PFSK-1 (cell line): ENCODE measurements at regions not wholly inside any gene's neighbourhood (a gene's known extent, or its start where the extent isn't known, plus 50 kb on each side); places are given as distances from the start of the nearest gene placed in this dataset.

ENCODE experiments used
- FOXP2 ChIP-seq: optimal IDR thresholded peaks from 2 replicates; pipeline ENCODE3; 2011; ENCODE audit warnings: borderline replicate concordance, control low read depth, inconsistent platforms; ENCODE audit not compliant: insufficient read depth; ENCODE audit errors: extremely low read length, extremely low read depth
- POLR2AphosphoS5 ChIP-seq: IDR thresholded peaks from 2 replicates; pipeline ENCODE4 v1.6.1; 2012; ENCODE audit warnings: low read depth, mild to moderate bottlenecking, control low read depth, low read length, moderate library complexity
- SIN3A ChIP-seq: IDR thresholded peaks from 2 replicates; pipeline ENCODE4 v1.6.1; 2012; ENCODE audit warnings: mild to moderate bottlenecking, low read length, moderate library complexity, borderline replicate concordance; ENCODE audit not compliant: insufficient read depth
- TAF1 ChIP-seq: IDR thresholded peaks from 2 replicates; pipeline ENCODE4 v1.6.1; 2012; ENCODE audit warnings: low read length, control low read depth, borderline replicate concordance; ENCODE audit not compliant: insufficient read depth
- TF ChIP-seq, protein P1 (sequence below), 2 experiments: IDR thresholded peaks; 2 replicates each; pipeline versions ENCODE4 v1.6.1 to v1.8.0; 2011 to 2012; ENCODE audit warnings: low read depth in 2 of 2, low read length in 2 of 2, control low read depth in 1 of 2, inconsistent platforms in 1 of 2, mild to moderate bottlenecking in 1 of 2, moderate library complexity in 1 of 2; ENCODE audit not compliant: insufficient read depth in 1 of 2

DNA sequence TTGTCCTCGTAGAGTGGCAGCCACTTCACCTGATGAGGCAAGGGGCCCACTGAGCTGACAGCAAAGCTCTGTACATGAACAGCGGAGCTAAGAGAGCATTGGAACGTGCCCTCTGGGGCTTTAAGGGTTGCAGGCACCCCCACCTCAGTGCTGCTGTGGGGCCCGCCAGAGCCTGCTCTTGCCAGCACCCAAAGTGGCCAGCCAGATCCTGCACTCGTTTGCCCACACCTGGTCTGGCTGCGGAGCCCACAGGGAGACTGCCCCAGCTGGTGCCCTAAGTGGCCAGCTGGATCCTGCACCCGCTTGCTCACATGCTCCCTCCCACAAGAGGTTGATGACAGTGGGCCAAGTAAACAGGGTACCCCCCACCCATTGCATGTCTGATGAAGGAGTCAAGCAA lies 783.4 kb upstream of the MIR17HG start:
- TF ChIP-seq POLR2AphosphoS5 (no peak), TAF1 (no peak), SIN3A (no peak), FOXP2 (no peak)
- TF ChIP-seq, protein P1, sequence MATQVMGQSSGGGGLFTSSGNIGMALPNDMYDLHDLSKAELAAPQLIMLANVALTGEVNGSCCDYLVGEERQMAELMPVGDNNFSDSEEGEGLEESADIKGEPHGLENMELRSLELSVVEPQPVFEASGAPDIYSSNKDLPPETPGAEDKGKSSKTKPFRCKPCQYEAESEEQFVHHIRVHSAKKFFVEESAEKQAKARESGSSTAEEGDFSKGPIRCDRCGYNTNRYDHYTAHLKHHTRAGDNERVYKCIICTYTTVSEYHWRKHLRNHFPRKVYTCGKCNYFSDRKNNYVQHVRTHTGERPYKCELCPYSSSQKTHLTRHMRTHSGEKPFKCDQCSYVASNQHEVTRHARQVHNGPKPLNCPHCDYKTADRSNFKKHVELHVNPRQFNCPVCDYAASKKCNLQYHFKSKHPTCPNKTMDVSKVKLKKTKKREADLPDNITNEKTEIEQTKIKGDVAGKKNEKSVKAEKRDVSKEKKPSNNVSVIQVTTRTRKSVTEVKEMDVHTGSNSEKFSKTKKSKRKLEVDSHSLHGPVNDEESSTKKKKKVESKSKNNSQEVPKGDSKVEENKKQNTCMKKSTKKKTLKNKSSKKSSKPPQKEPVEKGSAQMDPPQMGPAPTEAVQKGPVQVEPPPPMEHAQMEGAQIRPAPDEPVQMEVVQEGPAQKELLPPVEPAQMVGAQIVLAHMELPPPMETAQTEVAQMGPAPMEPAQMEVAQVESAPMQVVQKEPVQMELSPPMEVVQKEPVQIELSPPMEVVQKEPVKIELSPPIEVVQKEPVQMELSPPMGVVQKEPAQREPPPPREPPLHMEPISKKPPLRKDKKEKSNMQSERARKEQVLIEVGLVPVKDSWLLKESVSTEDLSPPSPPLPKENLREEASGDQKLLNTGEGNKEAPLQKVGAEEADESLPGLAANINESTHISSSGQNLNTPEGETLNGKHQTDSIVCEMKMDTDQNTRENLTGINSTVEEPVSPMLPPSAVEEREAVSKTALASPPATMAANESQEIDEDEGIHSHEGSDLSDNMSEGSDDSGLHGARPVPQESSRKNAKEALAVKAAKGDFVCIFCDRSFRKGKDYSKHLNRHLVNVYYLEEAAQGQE (IDR thresholded peaks at IDR 0.05; ENCODE audit: insufficient read depth in 1 of 2, low read depth in 2 of 2, low read length in 2 of 2) = no peak

DNA sequence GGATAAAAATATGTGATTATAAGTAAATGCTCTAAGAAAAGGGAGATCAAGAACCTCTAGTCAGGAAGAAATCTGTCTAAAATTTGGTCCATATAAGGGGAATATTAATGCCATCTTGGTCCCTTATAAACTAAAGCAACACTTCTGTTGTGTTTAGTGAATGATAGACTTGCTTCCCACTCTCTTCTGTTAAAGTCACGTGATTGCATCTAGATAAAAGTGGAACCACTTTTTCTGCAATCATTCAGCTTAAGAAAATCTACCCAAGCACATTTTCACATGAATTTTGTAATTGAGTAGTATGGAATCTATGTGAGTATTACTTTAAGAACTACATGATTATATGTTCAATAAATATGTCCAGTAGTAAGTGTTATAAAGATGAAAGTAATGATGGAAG lies 782.9 kb upstream of the MIR17HG start:
- TF ChIP-seq, protein P1 (IDR thresholded peaks at IDR 0.05; ENCODE audit: insufficient read depth in 1 of 2, low read depth in 2 of 2, low read length in 2 of 2) = no peak
- TF ChIP-seq TAF1 (no peak), FOXP2 (no peak), SIN3A (no peak), POLR2AphosphoS5 (no peak)

DNA sequence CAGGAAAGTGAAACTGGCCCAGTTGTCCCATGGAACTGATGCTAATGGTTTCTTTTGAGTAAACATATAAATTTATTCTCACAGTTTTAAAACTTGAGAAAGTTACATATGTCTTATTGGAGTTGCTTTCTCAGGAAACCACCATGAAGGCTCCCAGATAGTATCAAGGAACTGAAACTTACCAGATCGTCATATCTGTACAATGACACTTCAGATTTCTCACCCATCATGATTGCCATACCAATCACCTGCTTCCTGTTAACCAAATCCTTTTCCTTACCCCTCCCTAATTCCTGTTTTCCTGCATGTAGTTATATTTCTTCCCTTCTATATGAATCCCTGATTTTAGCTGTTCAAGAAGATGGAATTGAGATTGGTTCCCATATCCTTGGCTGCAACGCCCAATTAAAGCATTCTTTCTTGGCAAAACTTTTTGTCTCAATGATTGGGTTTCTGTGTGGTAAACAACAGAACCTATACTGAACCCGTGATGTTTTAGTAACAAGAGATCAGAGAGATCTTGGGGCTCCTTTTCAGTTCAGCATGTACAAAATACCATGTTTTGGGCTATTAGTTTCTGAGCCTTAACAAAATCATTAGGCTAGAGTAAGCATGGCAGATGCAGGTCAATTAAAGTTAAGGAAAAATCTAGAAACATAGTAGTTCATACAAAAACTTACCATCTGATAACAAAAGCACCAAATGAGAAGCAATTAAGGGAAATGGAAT lies 781.3 kb upstream of the MIR17HG start:
- no peak for TF ChIP-seq SIN3A
- no peak for TF ChIP-seq FOXP2
- no peak for TF ChIP-seq POLR2AphosphoS5
- no peak for TF ChIP-seq TAF1
- TF ChIP-seq, protein P1 (IDR thresholded peaks at IDR 0.05; ENCODE audit: insufficient read depth in 1 of 2, low read depth in 2 of 2, low read length in 2 of 2) = no peak

DNA sequence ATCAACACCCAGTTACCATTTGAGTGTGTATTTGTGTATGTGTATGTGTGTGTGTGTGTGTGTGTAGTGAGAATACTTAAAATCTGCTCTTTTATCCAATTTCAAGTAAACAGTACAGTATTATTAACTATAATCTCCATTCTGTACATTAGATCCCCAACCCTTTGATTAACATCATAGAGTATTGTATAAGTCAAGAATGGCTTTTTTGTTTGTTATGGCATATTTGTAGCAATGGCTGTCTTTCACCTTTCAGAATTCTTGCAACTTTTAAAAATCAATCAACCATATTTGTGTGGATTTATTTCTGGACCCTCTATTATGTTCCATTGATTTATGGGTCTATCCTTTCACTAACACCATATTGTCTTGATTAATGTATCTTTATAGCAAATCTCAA lies 779.3 kb upstream of the MIR17HG start:
- TF ChIP-seq TAF1 = no peak
- TF ChIP-seq SIN3A = no peak
- TF ChIP-seq, protein P1 (IDR thresholded peaks at IDR 0.05; ENCODE audit: insufficient read depth in 1 of 2, low read depth in 2 of 2, low read length in 2 of 2) = no peak
- TF ChIP-seq POLR2AphosphoS5 = no peak
- no peak for TF ChIP-seq FOXP2

DNA sequence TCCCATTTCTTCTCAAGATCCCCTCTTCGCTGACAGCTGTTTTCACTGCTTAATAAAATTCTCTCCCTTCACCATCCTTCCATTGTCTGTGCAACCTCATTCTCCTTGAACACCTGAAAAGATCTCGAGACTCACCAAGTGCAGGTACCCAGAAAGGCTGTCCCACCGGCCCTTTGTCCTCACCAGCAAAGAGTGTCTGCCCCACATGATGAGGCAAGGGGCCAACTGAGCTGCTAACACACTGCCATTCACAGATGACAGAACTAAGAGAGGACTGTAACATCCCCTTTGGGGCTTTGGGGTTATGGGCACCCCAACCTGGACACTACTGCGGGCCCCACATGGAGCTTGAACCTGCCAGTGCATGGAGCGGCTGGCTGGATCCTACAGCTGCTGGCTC lies 771.4 kb upstream of the MIR17HG start:
- TF ChIP-seq SIN3A (no peak), POLR2AphosphoS5 (no peak)
